ENCODE measurements at regions not wholly inside any gene's neighbourhood (a gene's known extent, or its start where the extent isn't known, plus 50 kb on each side); places are given as distances from the start of the nearest gene placed in this dataset.

GRCh38 chr5:56414066-56414465 is 180.9 kb upstream of the ANKRD55 start:
- H3T11ph ChIP-seq (ENCODE audit: low read length) = no peak overlapping the region
- H4K5ac ChIP-seq (ENCODE audit: insufficient read length, low read depth, low read length) = no peak overlapping the region
- WGBS (ENCODE audit: extremely low coverage, insufficient read length, low lambda C conversion rate) = no CpG with 5 or more reads among the region's 3 CpGs

More at GRCh38 chr5:56414066-56414465, 180.9 kb upstream of the ANKRD55 start:
- no peak overlapping the region for H3K14ac ChIP-seq (ENCODE audit: insufficient read depth, low read length)
- Mint-ChIP-seq H3K27ac (no peak overlapping the region), H3K4me1 (peaks cover 6 to 8% of the 10 kb centered on the region in 2 experiments), H3K4me3 (no peak overlapping the region), H3K36me3 (ENCODE audit: insufficient read depth in 1 of 3, low read depth in 3 of 3) (no peaks in the 10 kb centered on the region), H3K9me3 (peaks cover 0 to 6% of the 10 kb centered on the region in 2 experiments; a peak in 2 of 5 replicates), H3K27me3 (ENCODE audit: low read depth) (no peaks in the 10 kb centered on the region)
- H3K4ac ChIP-seq (ENCODE audit: low read depth, low read length) = no peak overlapping the region
- H3K23me2 ChIP-seq (ENCODE audit: insufficient read length, low read depth, low read length, poor library complexity, severe bottlenecking) = no peaks in the 10 kb centered on the region
- H3K9me3 ChIP-seq (ENCODE audit: control insufficient read depth, low read depth, low read length) = no peaks in the 10 kb centered on the region
- no peak overlapping the region for H3K4me2 ChIP-seq (ENCODE audit: insufficient read depth, insufficient read length, low read length)
- no peak overlapping the region for H2AK5ac ChIP-seq (ENCODE audit: insufficient read length, low read length)
- H3K79me1 ChIP-seq (ENCODE audit: insufficient read depth, low read depth, low read length, poor library complexity, severe bottlenecking) = no peaks in the 10 kb centered on the region
- H2BK20ac ChIP-seq (ENCODE audit: low read depth, low read length, poor library complexity, severe bottlenecking) = no peak overlapping the region
- H4K20me1 ChIP-seq (ENCODE audit: control insufficient read depth, insufficient read depth, insufficient read length) = no peaks in the 10 kb centered on the region
- no peak overlapping the region for H4K8ac ChIP-seq (replicated peaks; ENCODE audit: insufficient read length, low read depth, low read length)
- no peak overlapping the region for H2AFZ ChIP-seq (ENCODE audit: low read length)
- H2BK120ac ChIP-seq (ENCODE audit: low read depth, low read length, poor library complexity, severe bottlenecking) = no peak overlapping the region
- H3K4me1 ChIP-seq (ENCODE audit: insufficient read depth, low read length) = no peaks in the 10 kb centered on the region; the same call in 1 of the 2 replicates
- H3K9ac ChIP-seq (ENCODE audit: extremely low read depth, insufficient read length, low read length) = no peak overlapping the region
- H4K91ac ChIP-seq (ENCODE audit: insufficient read length, low read depth, low read length) = no peak overlapping the region
- no peak overlapping the region for H3K18ac ChIP-seq (ENCODE audit: insufficient read length, low read depth, low read length)
- H3K56ac ChIP-seq (ENCODE audit: insufficient read length, low read depth, low read length) = no peak overlapping the region
- TF ChIP-seq CTCF (conservative IDR thresholded peaks at IDR 0.05) = no peak
- H2BK15ac ChIP-seq (ENCODE audit: low read depth, low read length) = no peak overlapping the region
- H3K27me3 ChIP-seq (ENCODE audit: insufficient read depth, low read length) = no peaks in the 10 kb centered on the region
- H3K27ac ChIP-seq (ENCODE audit: insufficient read length, low read depth, low read length) = no peak overlapping the region
- DNase-seq = no peak
- no peaks in the 10 kb centered on the region for H3K79me2 ChIP-seq (ENCODE audit: insufficient read depth, low read length)
- H3K23ac ChIP-seq (ENCODE audit: insufficient read length, low read depth, low read length) = no peak overlapping the region
- H2BK12ac ChIP-seq (ENCODE audit: insufficient read length, low read depth, low read length) = no peak overlapping the region
- H2BK5ac ChIP-seq (ENCODE audit: insufficient read length, low read length) = no peak overlapping the region

Measured in H9 (cell line).